ENCODE measurements at regions not wholly inside any gene's neighbourhood (a gene's known extent, or its start where the extent isn't known, plus 50 kb on each side); places are given as distances from the start of the nearest gene placed in this dataset.

DNA sequence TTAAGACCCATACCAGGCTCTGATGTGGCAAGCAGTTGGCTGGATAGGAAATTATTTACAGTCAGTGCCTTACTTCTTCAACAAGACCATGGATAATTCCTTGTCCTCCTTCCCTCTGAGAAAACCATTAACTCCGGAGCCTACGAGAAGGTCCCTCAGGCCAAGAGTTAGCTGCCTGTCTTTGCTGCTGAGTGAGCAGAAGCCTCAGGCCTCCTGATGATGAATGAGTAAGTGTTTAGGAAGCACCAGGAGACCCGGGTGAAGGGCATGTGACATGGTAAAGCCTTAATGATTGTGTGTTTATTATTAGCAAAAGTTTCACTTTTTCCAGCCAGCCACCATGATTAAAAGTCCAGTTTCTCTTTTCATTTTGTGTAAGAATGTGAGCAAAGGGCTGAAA lies 174.9 kb upstream of the TOPAZ1 start:
- DNase-seq: no peak

DNA sequence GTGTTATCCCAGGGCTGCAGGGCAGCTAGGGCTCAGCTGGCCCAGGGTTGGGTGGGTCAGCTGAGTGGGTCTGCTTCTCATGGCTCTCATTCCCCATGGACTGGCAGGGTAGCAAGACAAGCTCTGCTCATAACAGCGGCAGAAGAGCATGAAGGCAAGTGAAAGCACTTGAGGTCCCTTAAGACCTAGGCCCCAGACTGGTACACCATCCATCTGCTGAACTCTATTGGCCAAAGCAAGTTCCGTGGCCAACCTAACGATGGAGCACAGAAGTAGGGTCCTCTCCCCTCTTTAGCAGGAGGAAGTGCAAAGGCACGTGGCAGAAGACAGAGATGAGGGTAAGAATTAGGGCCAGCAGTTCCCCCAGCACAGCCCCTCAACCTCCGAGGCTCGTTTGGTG lies 174.3 kb upstream of the TOPAZ1 start:
- no peak for DNase-seq

DNA sequence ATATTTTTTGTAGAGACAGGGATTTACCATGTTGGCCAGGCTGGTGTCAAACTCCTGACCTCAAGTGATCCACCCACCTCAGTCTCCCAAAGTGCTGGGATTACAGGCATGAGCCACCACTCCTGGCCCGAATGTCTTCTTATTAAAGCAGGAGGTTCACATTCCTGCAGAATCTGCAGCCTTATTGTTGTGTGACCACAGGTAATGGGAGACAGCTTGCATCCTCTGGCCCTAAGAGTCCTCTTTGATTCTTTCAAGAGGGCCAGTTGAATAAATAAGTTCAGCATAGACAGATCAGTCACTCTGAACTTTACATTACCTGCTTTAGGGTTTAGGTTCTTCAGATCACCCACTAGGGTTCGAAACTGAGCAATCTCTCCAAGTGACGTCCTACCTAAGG lies 172.9 kb upstream of the TOPAZ1 start:
- no peak for DNase-seq

GRCh38 chr3:44069276-44069675 lies 172.4 kb upstream of the TOPAZ1 start:
- DNase-seq: no peak

GRCh38 chr3:44070841-44071546 lies 170.7 kb upstream of the TOPAZ1 start:
- no peak for DNase-seq

- DNase-seq: no peak
Observed at GRCh38 chr3:44072601-44073540, 168.8 kb upstream of the TOPAZ1 start.

DNA sequence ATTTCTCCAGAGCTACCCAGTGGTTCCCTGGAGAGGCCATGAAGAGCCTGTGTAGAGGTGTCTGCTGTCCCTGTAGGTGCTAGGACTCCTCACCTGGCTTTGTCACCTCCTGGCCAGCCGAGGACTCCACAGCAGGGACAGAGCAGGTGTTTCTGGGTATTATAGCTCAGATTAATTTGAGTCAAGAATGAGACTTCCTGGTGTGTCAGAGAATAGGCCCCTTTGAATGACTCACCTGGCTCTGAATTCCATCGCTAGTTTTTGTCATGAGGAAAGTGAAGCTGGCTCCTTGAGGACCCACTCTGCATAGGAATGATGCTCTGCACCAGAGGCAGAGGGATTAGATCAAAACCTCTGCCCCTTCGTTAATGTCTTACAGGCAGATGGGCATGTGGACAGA lies 167.5 kb upstream of the TOPAZ1 start:
- DNase-seq: no peak

GRCh38 chr3:44076221-44076829 lies 165.4 kb upstream of the TOPAZ1 start:
- peak; percentile 24 for DNase-seq

- DNase-seq: peak; percentile 14
Observed at GRCh38 chr3:44077267-44077666, 164.4 kb upstream of the TOPAZ1 start.

GRCh38 chr3:44078863-44079262 lies 162.8 kb upstream of the TOPAZ1 start:
- no peak for DNase-seq

- no peak for DNase-seq
Observed at GRCh38 chr3:44079916-44080315, 161.8 kb upstream of the TOPAZ1 start.

- no peak for DNase-seq
Observed at GRCh38 chr3:44080474-44081072, 161.1 kb upstream of the TOPAZ1 start.

DNA sequence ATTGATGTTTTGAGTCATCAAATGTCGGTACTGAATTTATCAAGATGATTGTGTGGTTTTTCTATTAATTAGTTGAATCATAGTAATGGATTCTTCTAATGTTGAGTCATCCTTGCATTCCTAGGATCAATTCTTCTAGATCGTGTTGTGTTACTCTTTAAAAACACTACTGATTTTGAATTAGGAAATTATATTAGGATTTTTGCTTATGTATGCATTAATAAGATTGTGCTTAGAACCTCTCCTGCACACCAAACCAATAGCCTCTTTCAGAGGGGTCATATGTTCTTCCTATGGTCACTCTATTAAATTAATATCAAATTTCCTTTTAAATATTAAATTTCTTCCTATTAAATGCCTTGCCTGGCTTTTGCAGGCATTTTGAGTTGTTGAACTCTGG lies 151.7 kb upstream of the TOPAZ1 start:
- DNase-seq: no peak

GRCh38 chr3:44092497-44092896 lies 149.2 kb upstream of the TOPAZ1 start:
- no peak for DNase-seq

DNA sequence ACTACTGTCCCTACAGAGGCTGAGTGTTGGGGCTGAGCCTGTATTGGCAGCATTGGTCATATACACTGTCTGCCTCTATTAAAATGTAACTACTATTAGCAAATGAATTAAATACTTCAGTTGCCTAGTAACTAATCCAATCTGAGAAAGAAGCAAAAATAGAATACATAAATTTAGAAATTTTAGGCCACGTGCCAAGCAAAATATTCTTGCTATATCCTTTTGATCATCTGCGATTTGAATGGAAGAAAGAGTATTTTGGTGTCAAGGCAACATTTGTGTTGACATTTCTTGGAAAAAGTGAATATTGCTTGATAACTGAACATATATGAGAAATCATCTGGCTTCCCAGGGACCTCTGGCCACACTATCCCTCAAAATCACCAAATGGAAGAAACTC lies 148.2 kb upstream of the TOPAZ1 start:
- DNase-seq: no peak

- no peak for DNase-seq
Observed at GRCh38 chr3:44098656-44099415, 142.8 kb upstream of the TOPAZ1 start.

DNA sequence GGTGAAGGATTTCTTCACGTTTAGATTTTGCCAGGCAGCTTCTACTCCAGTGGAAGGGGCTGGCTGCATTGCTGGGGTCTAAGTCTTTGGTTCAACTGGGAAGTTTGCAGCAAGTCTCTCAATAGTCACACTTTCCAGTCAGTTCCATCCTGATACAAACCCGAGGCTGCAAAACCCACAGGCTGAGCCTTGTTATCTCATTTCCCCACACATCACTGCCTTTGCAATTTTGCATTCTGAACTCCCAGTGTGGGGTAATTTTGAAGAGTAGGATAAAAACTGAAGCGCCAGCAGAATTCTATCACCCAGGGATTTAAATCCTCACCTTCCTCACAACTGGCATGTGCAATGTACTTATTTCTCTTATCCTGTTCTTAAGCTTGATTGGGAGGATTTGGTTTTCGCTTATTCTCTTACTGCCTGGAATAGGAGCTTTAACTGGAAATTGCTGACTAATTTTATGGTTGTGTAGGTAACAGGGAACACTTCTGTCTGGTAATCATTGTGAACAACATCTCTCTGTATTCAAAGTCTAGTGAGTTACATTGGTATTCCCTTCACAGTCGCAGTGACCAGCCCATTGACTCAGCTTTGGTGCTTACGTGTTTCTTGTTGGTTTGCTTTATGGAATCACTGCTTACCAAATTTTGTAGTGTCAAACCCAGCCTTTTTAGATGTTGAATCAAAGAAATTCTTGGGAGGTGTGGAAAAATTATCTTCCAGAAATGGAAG lies 142.0 kb upstream of the TOPAZ1 start:
- no peak for DNase-seq

GRCh38 chr3:44100298-44100695 lies 141.4 kb upstream of the TOPAZ1 start:
- no peak for DNase-seq

DNA sequence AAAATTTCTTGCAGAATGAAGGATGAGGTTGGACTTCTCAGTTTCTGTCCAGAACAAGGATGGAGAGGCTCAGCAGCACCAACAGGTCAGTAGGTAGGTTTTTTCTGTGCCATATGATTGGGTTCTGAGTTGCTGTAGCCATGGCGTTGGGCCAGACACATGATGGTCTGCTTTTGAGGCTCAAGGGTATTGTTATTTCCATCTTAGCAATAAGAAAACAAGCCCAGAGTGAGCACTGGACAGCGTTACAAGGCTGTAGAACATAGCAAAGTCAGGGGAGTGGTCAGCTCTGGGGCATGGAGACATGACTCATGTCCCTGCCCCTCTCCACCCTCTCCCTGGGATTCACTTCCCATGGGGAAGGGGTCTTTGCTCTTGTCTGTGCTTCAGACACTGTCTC lies 137.6 kb upstream of the TOPAZ1 start:
- DNase-seq: no peak

DNA sequence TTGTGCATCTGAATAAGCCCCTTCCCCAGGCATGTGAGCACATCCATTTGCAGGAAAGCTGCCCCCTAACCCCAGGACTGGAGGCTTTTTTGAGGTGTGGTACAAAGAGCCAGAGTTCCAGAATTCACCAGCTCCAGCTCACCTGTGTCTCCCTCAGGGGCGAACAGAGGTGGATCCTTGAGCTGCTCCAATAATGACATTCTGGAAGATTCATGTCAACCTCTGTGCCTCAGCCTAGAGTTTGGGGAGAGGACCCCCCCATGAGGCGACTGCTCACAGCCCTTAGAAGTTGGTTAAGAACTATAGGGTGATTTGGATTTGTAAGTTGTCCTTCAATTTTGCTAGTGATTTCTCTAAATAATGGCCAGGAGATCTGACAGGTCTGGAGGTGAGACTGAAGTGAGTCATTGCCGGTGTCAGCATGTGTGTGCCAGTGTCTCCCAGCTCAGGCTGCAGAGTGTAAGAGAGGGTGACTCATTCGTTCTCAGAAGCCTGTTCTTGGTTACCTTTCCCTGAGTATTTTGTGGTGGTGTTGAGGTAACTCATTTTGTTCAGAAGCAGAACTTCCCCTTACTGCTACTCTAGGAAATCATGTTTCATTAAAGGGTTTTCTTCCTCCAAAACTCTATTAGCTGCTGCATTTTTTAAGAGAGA lies 136.9 kb upstream of the TOPAZ1 start:
- no peak for DNase-seq

DNA sequence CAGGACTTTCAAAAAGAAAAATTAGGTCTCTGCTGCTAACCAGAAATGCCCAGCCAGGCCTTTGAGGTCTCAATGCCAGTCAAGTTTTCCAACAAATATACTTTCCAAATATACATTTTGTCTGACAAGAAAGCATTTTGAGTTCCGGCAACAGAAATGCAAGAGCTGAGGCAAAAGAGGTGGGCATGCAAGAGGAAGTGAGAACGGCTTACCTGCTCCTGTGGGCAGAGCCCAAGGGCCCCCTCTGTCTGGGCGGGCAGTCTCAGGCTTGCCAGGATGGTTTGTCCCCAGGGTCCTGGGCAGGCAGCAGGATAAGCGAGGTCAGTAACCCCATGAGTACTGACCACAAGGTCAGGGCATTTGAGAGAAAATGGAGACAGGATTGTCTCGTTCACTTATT lies 136.1 kb upstream of the TOPAZ1 start:
- no peak for DNase-seq

All from NCI-H1105 treated with DMSO at 0.1 percent for 48 hours (cell line).